ENCODE measurements at regions not wholly inside any gene's neighbourhood (a gene's known extent, or its start where the extent isn't known, plus 50 kb on each side); places are given as distances from the start of the nearest gene placed in this dataset.

- CTCF ChIA-PET = no interaction called here
- DNase-seq (ENCODE audit: low spot score) (no peak), ATAC-seq (no peak)
- H3K4me3 Mint-ChIP-seq = no peak overlapping the region
- no peaks in the 10 kb centered on the region for H3K36me3 Mint-ChIP-seq
- peaks cover 26% of the 10 kb centered on the region for H3K4me1 Mint-ChIP-seq
- H3K27ac Mint-ChIP-seq = no peak overlapping the region
- POLR2A ChIA-PET = no interaction called here
- TF ChIP-seq ATF3 (CRISPR knock-in tag; conservative IDR thresholded peaks at IDR 0.05) = no peak
- TF ChIP-seq OVOL2 (CRISPR knock-in tag; IDR thresholded peaks at IDR 0.05; ENCODE audit: borderline replicate concordance) = no peak
- no peak for TF ChIP-seq ZNF512 (CRISPR knock-in tag; IDR thresholded peaks at IDR 0.05; ENCODE audit: borderline replicate concordance)
- TF ChIP-seq MXD4 (CRISPR knock-in tag; IDR thresholded peaks at IDR 0.05; ENCODE audit: borderline replicate concordance) = no peak
- TF ChIP-seq MAX (CRISPR knock-in tag; IDR thresholded peaks at IDR 0.05) = no peak
- no peak for TF ChIP-seq ERG (CRISPR knock-in tag; IDR thresholded peaks at IDR 0.05)
- no peak for TF ChIP-seq FOXP4 (CRISPR knock-in tag; IDR thresholded peaks at IDR 0.05)
- no peak for TF ChIP-seq ZNF263 (CRISPR knock-in tag; IDR thresholded peaks at IDR 0.05; ENCODE audit: low read depth)
- H3K27me3 Mint-ChIP-seq (ENCODE audit: low read depth) = no peaks in the 10 kb centered on the region
- peaks cover 5% of the 10 kb centered on the region for H3K9me3 Mint-ChIP-seq
These were observed 186.7 kb downstream of the NXNL2 start for GRCh38 chr9:88721495-88722279.

- ChIA-PET POLR2A (no interaction called here), CTCF (no interaction called here)
- ATAC-seq (peak; percentile 72), DNase-seq (ENCODE audit: low spot score) (no peak)
- Mint-ChIP-seq H3K27ac (no peak overlapping the region), H3K4me3 (no peak overlapping the region), H3K9me3 (peaks cover 5% of the 10 kb centered on the region), H3K27me3 (ENCODE audit: low read depth) (no peaks in the 10 kb centered on the region), H3K4me1 (peaks cover 26% of the 10 kb centered on the region), H3K36me3 (no peaks in the 10 kb centered on the region)
- TF ChIP-seq ZNF281 (CRISPR knock-in tag; IDR thresholded peaks at IDR 0.05) (no peak), ESRRA (CRISPR knock-in tag; IDR thresholded peaks at IDR 0.05; ENCODE audit: borderline replicate concordance) (no peak), SP1 (CRISPR knock-in tag; conservative IDR thresholded peaks at IDR 0.05) (no peak), ZNF121 (CRISPR knock-in tag; IDR thresholded peaks at IDR 0.05) (no peak), AFF4 (CRISPR knock-in tag; IDR thresholded peaks at IDR 0.05; ENCODE audit: borderline replicate concordance) (no peak), CREM (CRISPR knock-in tag; IDR thresholded peaks at IDR 0.05) (no peak), TP53 (CRISPR knock-in tag; IDR thresholded peaks at IDR 0.05) (no peak), FOXK1 (CRISPR knock-in tag; IDR thresholded peaks at IDR 0.05) (no peak), ZNF317 (CRISPR knock-in tag; IDR thresholded peaks at IDR 0.05; ENCODE audit: borderline replicate concordance, low read depth) (no peak)
These were observed 187.8 kb downstream of the NXNL2 start for GRCh38 chr9:88722753-88723152.

All from WTC11 (cell line).